ENCODE measurements at regions not wholly inside any gene's neighbourhood (a gene's known extent, or its start where the extent isn't known, plus 50 kb on each side); places are given as distances from the start of the nearest gene placed in this dataset.

- WGBS (ENCODE audit: insufficient coverage): 20% methylated on average over 1 of the region's 6 CpGs
- Histone ChIP-seq H3K4me3 (ENCODE audit: low read length) (no peak overlapping the region), H3K27me3 (ENCODE audit: control insufficient read depth, insufficient read depth, low read length) (no peaks in the 10 kb centered on the region), H3K4me1 (ENCODE audit: control insufficient read depth, insufficient read depth, low read length) (no peaks in the 10 kb centered on the region), H3K36me3 (ENCODE audit: control insufficient read depth, insufficient read depth, low read length) (no peaks in the 10 kb centered on the region), H3K27ac (ENCODE audit: low read length) (no peak overlapping the region), H3K9me3 (replicated peaks; ENCODE audit: control insufficient read depth, low read depth, low read length) (no peaks in the 10 kb centered on the region)
- no peak for DNase-seq
These were observed 556.2 kb downstream of the TLE4 start for GRCh38 chr9:80127920-80128319.

- DNase-seq: no peak
- H3K27ac ChIP-seq (ENCODE audit: low read length): no peak overlapping the region
- 80% methylated on average over 1 of the region's 3 CpGs for WGBS (ENCODE audit: insufficient coverage)
These were observed 554.0 kb downstream of the TLE4 start for GRCh38 chr9:80125731-80126264.

GRCh38 chr9:80117031-80117430 lies 545.3 kb downstream of the TLE4 start:
- Histone ChIP-seq H3K27ac (ENCODE audit: low read length) (no peak overlapping the region), H3K4me3 (ENCODE audit: low read length) (no peak overlapping the region), H3K4me1 (ENCODE audit: control insufficient read depth, insufficient read depth, low read length) (no peaks in the 10 kb centered on the region), H3K36me3 (ENCODE audit: control insufficient read depth, insufficient read depth, low read length) (no peaks in the 10 kb centered on the region), H3K27me3 (ENCODE audit: control insufficient read depth, insufficient read depth, low read length) (no peaks in the 10 kb centered on the region), H3K9me3 (replicated peaks; ENCODE audit: control insufficient read depth, low read depth, low read length) (peaks cover 5% of the 10 kb centered on the region)
- no peak for DNase-seq
- 88% methylated on average over 3 of the region's 3 CpGs for WGBS (ENCODE audit: insufficient coverage)

More at GRCh38 chr9:80125731-80126264, 554.0 kb downstream of the TLE4 start:
- no peaks in the 10 kb centered on the region for H3K9me3 ChIP-seq (replicated peaks; ENCODE audit: control insufficient read depth, low read depth, low read length)
- no peak overlapping the region for H3K4me3 ChIP-seq (ENCODE audit: low read length)
- H3K4me1 ChIP-seq (ENCODE audit: control insufficient read depth, insufficient read depth, low read length): no peaks in the 10 kb centered on the region
- H3K27me3 ChIP-seq (ENCODE audit: control insufficient read depth, insufficient read depth, low read length): no peaks in the 10 kb centered on the region
- no peaks in the 10 kb centered on the region for H3K36me3 ChIP-seq (ENCODE audit: control insufficient read depth, insufficient read depth, low read length)

- H3K4me1 ChIP-seq (ENCODE audit: control insufficient read depth, insufficient read depth, low read length): no peaks in the 10 kb centered on the region
- H3K9me3 ChIP-seq (replicated peaks; ENCODE audit: control insufficient read depth, low read depth, low read length): peaks cover 5% of the 10 kb centered on the region
- H3K27me3 ChIP-seq (ENCODE audit: control insufficient read depth, insufficient read depth, low read length): no peaks in the 10 kb centered on the region
- no peak overlapping the region for H3K27ac ChIP-seq (ENCODE audit: low read length)
- H3K4me3 ChIP-seq (ENCODE audit: low read length): no peak overlapping the region
- WGBS (ENCODE audit: insufficient coverage): no CpG with 5 or more reads among the region's 2 CpGs
- no peaks in the 10 kb centered on the region for H3K36me3 ChIP-seq (ENCODE audit: control insufficient read depth, insufficient read depth, low read length)
- DNase-seq: no peak
These were observed 542.5 kb downstream of the TLE4 start for GRCh38 chr9:80114241-80114640.

DNA sequence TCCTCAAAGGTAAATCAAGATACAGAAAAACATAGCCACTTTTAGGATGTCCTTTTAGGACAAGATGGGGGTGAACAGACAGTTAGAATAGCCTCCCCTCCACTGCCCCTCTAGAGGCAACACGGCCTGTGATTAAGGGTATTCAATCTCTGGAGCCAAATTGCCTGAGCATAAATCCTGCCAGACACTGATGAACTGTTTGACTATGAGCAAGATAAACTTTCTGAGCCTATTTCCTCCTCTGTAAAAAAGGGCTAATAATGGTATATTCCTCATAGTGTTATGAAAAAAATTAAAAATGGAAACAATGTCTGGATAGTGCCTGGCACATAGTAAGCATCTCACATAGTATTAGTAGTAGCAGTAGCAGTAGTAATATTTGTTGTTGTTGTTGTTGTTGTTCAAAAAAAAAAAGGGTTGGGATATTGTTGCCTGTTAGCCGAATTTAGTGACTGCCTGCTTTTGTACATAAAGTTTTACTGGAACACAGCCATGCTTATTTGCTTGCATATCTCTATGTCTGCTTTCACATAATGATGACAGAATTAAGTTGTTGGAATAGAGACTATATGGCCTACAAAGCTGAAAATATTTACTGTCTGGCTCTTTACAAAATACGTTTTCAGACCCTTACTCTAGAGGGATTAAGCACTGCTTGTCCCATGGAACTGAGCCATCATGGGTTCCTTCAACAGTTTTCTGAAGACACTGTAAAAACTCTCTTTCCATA lies 536.3 kb downstream of the TLE4 start:
- WGBS (ENCODE audit: insufficient coverage): 20% methylated on average over 1 of the region's 3 CpGs
- no peaks in the 10 kb centered on the region for H3K27me3 ChIP-seq (ENCODE audit: control insufficient read depth, insufficient read depth, low read length)
- H3K4me3 ChIP-seq (ENCODE audit: low read length): no peak overlapping the region
- peak; percentile 17 for DNase-seq
- no peaks in the 10 kb centered on the region for H3K36me3 ChIP-seq (ENCODE audit: control insufficient read depth, insufficient read depth, low read length)
- no peak overlapping the region for H3K27ac ChIP-seq (ENCODE audit: low read length)
- no peaks in the 10 kb centered on the region for H3K4me1 ChIP-seq (ENCODE audit: control insufficient read depth, insufficient read depth, low read length)
- H3K9me3 ChIP-seq (replicated peaks; ENCODE audit: control insufficient read depth, low read depth, low read length): peaks cover under 1% of the 10 kb centered on the region

DNA sequence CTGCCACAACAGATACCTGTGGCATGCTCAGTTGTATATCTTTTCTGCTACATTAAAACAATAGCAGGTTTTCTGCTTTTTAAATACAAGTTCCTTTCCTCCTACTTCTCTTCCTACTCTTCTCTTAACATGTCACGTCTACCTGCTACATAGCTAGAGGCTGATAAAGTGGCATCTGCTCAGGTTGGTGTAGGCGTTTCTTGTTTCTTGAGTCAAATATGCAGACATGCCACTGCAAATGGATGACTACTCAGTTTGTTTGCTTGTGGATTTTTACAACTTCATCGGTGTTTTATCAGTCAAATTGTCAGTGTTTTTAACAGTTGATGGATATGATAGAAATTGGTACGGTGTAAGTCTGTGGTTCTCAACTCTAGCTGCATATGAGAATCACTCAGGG lies 525.7 kb downstream of the TLE4 start:
- DNase-seq: no peak
- H3K27me3 ChIP-seq (ENCODE audit: control insufficient read depth, insufficient read depth, low read length): no peaks in the 10 kb centered on the region
- 100% methylated on average over 2 of the region's 4 CpGs for WGBS (ENCODE audit: insufficient coverage)
- no peak overlapping the region for H3K27ac ChIP-seq (ENCODE audit: low read length)
- no peak overlapping the region for H3K4me3 ChIP-seq (ENCODE audit: low read length)
- H3K9me3 ChIP-seq (replicated peaks; ENCODE audit: control insufficient read depth, low read depth, low read length): no peaks in the 10 kb centered on the region
- H3K4me1 ChIP-seq (ENCODE audit: control insufficient read depth, insufficient read depth, low read length): no peaks in the 10 kb centered on the region
- H3K36me3 ChIP-seq (ENCODE audit: control insufficient read depth, insufficient read depth, low read length): no peaks in the 10 kb centered on the region

DNA sequence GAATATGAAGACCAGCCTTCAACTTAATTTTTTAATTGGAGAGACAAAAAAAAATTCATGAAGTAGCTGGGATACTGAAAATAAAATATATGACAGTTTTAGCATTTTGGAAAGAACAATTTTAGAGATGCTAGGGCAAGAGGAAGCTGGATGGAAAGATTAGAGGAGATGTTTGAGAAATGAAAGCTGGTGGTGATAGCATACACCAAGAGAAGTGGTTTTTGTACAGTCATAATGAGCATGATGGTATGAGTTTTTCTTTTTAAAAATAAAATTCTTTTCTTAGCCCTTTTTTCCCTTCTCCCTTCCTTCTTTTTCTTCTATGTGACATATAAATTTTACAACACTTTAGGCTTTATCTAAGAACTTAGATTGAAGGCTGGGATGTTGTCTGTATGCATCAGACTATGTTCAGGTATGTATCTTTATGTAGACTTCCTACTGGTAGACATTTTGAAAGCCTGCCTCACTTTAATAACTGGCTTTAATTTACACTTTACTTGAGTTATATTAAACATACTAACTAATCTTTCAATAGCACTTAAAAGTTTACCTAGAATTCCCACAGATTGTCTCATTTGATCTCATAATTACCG lies 522.5 kb downstream of the TLE4 start:
- no peaks in the 10 kb centered on the region for H3K9me3 ChIP-seq (replicated peaks; ENCODE audit: control insufficient read depth, low read depth, low read length)
- no peak for DNase-seq
- WGBS (ENCODE audit: insufficient coverage): no CpG with 5 or more reads among the region's 1 CpG
- no peak overlapping the region for H3K4me3 ChIP-seq (ENCODE audit: low read length)
- no peaks in the 10 kb centered on the region for H3K36me3 ChIP-seq (ENCODE audit: control insufficient read depth, insufficient read depth, low read length)
- no peak overlapping the region for H3K27ac ChIP-seq (ENCODE audit: low read length)
- no peaks in the 10 kb centered on the region for H3K27me3 ChIP-seq (ENCODE audit: control insufficient read depth, insufficient read depth, low read length)
- H3K4me1 ChIP-seq (ENCODE audit: control insufficient read depth, insufficient read depth, low read length): no peaks in the 10 kb centered on the region

- no peak for DNase-seq
- Histone ChIP-seq H3K9me3 (replicated peaks; ENCODE audit: control insufficient read depth, low read depth, low read length) (no peaks in the 10 kb centered on the region), H3K4me1 (ENCODE audit: control insufficient read depth, insufficient read depth, low read length) (no peaks in the 10 kb centered on the region), H3K4me3 (ENCODE audit: low read length) (no peak overlapping the region), H3K27me3 (ENCODE audit: control insufficient read depth, insufficient read depth, low read length) (no peaks in the 10 kb centered on the region), H3K36me3 (ENCODE audit: control insufficient read depth, insufficient read depth, low read length) (no peaks in the 10 kb centered on the region), H3K27ac (ENCODE audit: low read length) (no peak overlapping the region)
- WGBS (ENCODE audit: insufficient coverage): no CpG with 5 or more reads among the region's 1 CpG
These were observed 521.9 kb downstream of the TLE4 start for GRCh38 chr9:80093695-80094094.

- Histone ChIP-seq H3K4me3 (ENCODE audit: low read length) (no peak overlapping the region), H3K27ac (ENCODE audit: low read length) (no peak overlapping the region), H3K27me3 (ENCODE audit: control insufficient read depth, insufficient read depth, low read length) (no peaks in the 10 kb centered on the region), H3K36me3 (ENCODE audit: control insufficient read depth, insufficient read depth, low read length) (no peaks in the 10 kb centered on the region), H3K4me1 (ENCODE audit: control insufficient read depth, insufficient read depth, low read length) (no peaks in the 10 kb centered on the region), H3K9me3 (replicated peaks; ENCODE audit: control insufficient read depth, low read depth, low read length) (no peaks in the 10 kb centered on the region)
- no peak for DNase-seq
- WGBS (ENCODE audit: insufficient coverage): no CpG with 5 or more reads among the region's 4 CpGs
These were observed 519.8 kb downstream of the TLE4 start for GRCh38 chr9:80091526-80091925.

DNA sequence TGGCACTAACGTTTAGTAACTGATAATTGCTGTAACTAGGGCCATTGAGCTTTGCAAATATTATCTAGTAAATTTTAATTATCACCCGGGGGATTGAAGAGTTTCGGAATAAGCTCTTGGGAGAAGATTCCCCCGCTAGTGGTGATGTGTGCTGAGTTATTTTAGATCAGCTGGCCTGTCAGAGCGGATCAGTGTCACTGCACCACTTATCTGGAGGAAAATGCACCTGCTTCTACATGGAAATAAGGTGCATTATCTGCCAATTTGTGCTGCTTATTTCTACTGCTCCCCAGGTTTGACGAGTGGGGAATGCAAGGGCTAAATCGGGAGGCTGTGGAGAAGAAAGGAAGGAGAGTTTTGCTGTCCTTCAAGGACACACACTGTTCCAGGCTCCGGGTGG lies 518.6 kb downstream of the TLE4 start:
- 75% methylated on average over 4 of the region's 8 CpGs for WGBS (ENCODE audit: insufficient coverage)
- H3K27ac ChIP-seq (ENCODE audit: low read length): no peak overlapping the region
- no peaks in the 10 kb centered on the region for H3K9me3 ChIP-seq (replicated peaks; ENCODE audit: control insufficient read depth, low read depth, low read length)
- no peak overlapping the region for H3K4me3 ChIP-seq (ENCODE audit: low read length)
- H3K27me3 ChIP-seq (ENCODE audit: control insufficient read depth, insufficient read depth, low read length): no peaks in the 10 kb centered on the region
- no peak for DNase-seq
- no peaks in the 10 kb centered on the region for H3K4me1 ChIP-seq (ENCODE audit: control insufficient read depth, insufficient read depth, low read length)
- no peaks in the 10 kb centered on the region for H3K36me3 ChIP-seq (ENCODE audit: control insufficient read depth, insufficient read depth, low read length)
